HS-27A (cell line): ENCODE measurements at regions not wholly inside any gene's neighbourhood (a gene's known extent, or its start where the extent isn't known, plus 50 kb on each side); places are given as distances from the start of the nearest gene placed in this dataset.
"Not testable (repeated sequence)": the region's sequence is repeated elsewhere in the genome, so short reads cannot be mapped to it uniquely, and the experiment has no call there.

Experiments used
- DNase-seq: peaks from one replicate; pipeline ENCODE4 v3.0.0-alpha.2; 2012; ENCODE audit warnings: low read depth, missing footprints

DNA sequence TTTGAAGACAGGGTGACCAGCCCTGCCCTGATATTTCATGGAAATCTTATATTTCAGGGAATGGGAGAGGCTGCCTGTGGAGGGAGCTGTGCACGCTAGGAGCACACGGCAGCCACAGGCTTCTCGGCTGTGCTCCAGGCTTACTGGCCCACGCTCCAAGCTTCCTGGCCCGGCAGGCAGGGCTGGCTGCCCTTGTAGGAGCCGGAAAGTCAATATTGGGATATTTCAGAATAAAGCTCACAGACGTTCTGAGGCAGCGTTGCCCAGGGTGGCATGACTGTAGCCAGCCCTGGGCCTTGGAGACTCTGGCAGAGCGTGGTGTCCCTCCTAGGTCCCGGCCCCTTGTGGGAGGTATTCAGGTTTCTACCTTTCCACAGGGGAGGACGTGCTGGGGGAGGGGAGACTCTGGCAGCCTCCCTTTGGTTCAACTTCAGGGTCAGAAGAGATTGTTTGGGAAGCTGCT lies 95.6 kb downstream of the NPIPB11 start:
- DNase-seq: no peak

GRCh38 chr16:29310243-29310642 lies 96.3 kb downstream of the NPIPB11 start:
- DNase-seq: not testable (repeated sequence)

- DNase-seq: not testable (repeated sequence)
Observed at GRCh38 chr16:29309601-29310000, 96.9 kb downstream of the NPIPB11 start.

- DNase-seq: no peak
Observed at GRCh38 chr16:29308644-29309546, 97.6 kb downstream of the NPIPB11 start.

GRCh38 chr16:29307598-29308507 lies 98.7 kb downstream of the NPIPB11 start:
- DNase-seq: no peak

- no peak for DNase-seq
Observed at GRCh38 chr16:29306943-29307597, 99.4 kb downstream of the NPIPB11 start.

DNA sequence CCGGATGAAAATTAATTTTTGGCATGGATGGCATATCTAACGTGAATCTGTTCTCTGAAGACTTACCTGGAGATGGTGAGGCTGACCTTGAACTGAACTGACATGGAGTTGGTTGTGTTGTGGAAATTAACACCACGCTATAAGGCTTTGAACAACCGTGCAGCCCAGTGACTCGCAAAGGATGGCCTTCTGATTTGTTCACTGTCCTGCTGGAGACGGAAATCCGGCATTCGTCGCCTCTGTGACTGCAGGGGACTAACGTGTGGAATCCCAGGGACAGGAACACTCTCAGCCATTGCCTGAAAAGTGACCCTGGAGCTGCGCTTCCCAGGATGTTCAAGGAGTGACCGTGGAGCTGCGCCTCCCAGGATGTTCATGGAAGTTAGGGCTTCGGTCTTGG lies 100.3 kb downstream of the NPIPB11 start:
- DNase-seq: no peak

DNA sequence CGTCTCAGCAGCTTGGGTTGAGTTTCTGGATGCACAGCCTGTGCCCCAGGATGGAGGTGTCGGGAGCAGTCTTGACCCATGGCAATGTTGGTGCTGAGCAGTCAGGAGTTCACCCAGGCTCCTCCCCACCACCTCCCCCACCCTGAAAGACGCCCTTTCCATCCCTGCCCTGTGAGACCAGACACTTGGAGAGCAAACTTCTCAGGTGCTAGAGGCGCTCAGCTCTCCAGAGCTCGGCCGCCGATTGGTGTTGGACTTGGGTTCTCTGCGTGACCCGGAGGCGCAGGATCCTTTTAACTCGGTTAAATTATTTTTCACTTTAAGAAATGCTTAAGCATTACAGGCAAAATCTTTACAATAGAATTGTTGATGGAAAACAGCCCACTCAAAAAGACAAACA lies 101.5 kb downstream of the NPIPB11 start:
- not testable (repeated sequence) for DNase-seq

GRCh38 chr16:29304251-29304650 lies 102.3 kb downstream of the NPIPB11 start:
- no peak for DNase-seq

DNA sequence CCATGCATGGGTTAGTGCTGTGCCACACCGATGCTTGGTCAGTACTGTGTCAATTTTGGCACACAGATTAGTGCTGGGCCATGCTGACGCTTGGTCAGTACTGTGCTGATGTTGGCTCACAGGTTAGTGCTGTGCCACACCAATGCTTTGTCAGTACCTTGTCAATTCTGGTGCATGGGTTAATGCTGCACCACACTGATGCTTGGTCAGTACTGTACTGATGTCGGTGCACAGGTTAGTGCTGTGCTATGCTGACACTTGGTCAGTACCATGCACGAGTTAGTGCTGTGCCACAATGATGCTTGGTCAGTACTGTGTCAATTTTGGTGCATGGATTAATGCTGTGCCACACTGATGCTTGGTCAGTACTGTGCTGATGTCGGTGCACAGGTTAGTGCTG lies 103.0 kb downstream of the NPIPB11 start:
- DNase-seq: no peak

GRCh38 chr16:29302976-29303375 lies 103.5 kb downstream of the NPIPB11 start:
- DNase-seq: no peak

DNA sequence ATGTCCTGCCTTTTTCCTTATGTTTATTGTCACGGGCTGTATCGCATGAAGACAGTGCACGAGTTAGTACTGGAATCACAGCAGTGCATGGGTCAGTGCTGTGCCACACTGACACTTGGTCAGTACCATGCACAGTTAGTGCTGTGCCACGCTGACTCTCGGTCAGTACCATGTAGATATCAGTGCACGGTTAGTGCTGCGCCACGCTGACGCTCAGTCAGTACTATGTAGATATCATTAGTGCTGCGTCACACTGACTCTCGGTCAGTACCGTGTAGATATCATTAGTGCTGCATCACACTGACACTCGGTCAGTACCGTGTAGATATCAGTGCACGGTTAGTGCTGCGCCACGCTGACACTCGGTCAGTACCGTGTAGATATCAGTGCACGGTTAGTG lies 104.1 kb downstream of the NPIPB11 start:
- not testable (repeated sequence) for DNase-seq

GRCh38 chr16:29301662-29302285 lies 104.7 kb downstream of the NPIPB11 start:
- not testable (repeated sequence) for DNase-seq

- DNase-seq: not testable (repeated sequence)
Observed at GRCh38 chr16:29300541-29301535, 105.7 kb downstream of the NPIPB11 start.

DNA sequence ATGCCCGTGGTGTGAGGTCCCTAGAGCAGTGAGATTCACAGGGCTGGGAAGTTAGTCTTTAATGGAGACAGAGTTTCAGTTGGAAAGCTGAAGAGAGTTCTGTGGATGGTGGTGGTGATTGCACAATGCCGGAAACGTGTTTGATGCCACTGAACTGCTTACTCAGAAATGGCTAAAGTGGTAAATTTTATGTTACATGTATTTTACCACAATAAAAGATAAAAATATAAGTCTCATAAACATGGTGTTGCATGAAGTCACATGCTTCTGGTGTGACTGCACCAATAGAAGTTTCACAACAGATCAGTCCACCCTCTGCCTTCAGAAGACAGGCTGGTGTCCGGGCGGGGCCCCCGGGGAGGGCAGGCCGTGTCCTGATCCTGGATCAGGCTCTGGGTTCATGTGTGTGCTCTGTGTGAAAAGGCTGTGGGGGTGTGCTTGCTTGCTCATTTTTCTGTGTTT lies 106.5 kb downstream of the NPIPB11 start:
- not testable (repeated sequence) for DNase-seq

- DNase-seq: not testable (repeated sequence)
Observed at GRCh38 chr16:29298997-29299396, 107.5 kb downstream of the NPIPB11 start.

- not testable (repeated sequence) for DNase-seq
Observed at GRCh38 chr16:29298307-29298706, 108.2 kb downstream of the NPIPB11 start.

DNA sequence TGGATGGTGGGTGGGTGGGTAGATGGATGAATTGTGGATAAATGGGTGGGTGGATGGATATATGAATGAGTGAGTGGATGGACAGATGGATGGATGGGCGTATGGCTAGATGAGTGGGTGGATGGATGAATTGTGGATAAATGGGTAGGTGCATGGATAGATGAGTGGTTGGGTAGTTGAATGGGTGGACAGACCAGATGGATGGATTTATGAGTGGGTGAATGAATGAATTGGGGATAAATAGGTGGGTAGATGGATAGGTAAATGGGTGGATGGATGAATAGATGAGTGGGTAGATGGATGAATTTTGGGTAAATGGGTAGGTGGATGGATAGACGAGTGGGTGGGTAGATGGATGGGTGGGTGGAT lies 108.7 kb downstream of the NPIPB11 start:
- not testable (repeated sequence) for DNase-seq

DNA sequence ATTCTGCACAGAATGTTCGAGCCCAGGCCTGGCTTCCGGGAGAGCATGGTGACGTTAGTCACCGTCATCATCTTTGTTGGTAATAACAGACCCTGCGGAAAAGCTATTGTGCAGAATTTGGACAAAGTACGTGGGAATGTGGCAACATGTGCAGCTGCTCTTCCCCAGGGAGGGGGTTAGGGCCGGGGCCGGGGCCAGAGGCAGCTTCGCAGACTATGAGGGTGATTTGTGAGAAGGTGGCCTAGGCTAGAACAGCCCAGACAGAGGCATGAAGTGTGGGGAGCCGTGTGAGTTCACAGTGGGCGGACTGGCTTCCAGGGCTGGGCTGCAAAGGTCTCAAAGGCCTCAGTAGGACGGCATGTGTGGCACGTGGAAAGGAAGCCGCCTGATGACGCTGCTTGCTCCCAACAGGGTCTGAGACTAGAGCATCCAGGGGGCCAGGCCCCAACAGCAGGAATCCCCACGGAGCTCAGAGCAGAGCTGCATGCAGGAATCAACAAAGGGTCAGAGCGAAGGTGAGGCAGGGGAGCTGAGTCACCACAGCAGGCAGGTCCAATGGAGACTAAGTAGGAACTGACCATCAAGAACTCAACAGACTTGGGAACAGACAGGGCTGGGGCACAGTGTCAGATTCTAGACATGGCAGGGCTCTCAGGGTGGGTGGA lies 109.2 kb downstream of the NPIPB11 start:
- not testable (repeated sequence) for DNase-seq

DNA sequence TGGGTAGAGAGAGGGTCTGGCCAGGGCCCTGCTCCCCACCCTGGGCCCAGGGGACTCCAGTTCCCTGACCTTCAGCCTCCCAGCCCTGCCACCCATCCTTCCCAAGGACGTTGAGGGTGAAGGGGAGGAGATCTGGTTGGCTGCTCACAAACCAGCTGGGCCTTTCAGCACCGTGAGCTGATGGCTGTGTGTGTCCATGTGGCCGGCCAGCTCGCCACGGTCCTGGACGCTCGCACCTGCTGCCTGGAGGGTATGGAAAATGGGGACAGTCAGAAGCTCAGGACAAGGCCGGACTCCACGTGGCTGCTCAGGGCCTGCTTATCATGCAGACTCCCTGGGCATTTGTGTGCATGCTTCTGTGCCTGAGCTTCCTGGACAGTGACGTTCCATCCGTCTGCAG lies 110.3 kb downstream of the NPIPB11 start:
- not testable (repeated sequence) for DNase-seq
